Activated T-helper 17 cell treated with anti-CD3 and anti-CD28 coated beads, Interleukin-2, amount 50 U/mL, for 72 hours (primary cell): ENCODE measurements at regions not wholly inside any gene's neighbourhood (a gene's known extent, or its start where the extent isn't known, plus 50 kb on each side); places are given as distances from the start of the nearest gene placed in this dataset.

ENCODE experiments used
- ATAC-seq: fragments of 150-1000 bp; cut with Tn5 transposase; replicated peaks from 2 replicates; pipeline ENCODE4 v1.10.0; 2021; ENCODE audit warnings: mild to moderate bottlenecking, moderate library complexity
- H3K27ac Mint-ChIP-seq: one replicate; pipeline ENCODE4 v1.8.0; 2022; ENCODE audit warnings: mixed read lengths
- H3K27me3 Mint-ChIP-seq: one replicate; pipeline ENCODE4 v1.8.0; 2022; ENCODE audit warnings: mixed read lengths
- H3K36me3 Mint-ChIP-seq: one replicate; pipeline ENCODE4 v1.8.0; 2022; ENCODE audit warnings: low read depth, mild to moderate bottlenecking, mixed read lengths
- H3K4me1 Mint-ChIP-seq: one replicate; pipeline ENCODE4 v1.8.0; 2022; ENCODE audit warnings: mixed read lengths
- H3K4me3 Mint-ChIP-seq: one replicate; pipeline ENCODE4 v1.8.0; 2022; ENCODE audit warnings: mild to moderate bottlenecking, mixed read lengths
- H3K9me3 Mint-ChIP-seq: one replicate; pipeline ENCODE4 v1.8.0; 2022; ENCODE audit warnings: mixed read lengths

DNA sequence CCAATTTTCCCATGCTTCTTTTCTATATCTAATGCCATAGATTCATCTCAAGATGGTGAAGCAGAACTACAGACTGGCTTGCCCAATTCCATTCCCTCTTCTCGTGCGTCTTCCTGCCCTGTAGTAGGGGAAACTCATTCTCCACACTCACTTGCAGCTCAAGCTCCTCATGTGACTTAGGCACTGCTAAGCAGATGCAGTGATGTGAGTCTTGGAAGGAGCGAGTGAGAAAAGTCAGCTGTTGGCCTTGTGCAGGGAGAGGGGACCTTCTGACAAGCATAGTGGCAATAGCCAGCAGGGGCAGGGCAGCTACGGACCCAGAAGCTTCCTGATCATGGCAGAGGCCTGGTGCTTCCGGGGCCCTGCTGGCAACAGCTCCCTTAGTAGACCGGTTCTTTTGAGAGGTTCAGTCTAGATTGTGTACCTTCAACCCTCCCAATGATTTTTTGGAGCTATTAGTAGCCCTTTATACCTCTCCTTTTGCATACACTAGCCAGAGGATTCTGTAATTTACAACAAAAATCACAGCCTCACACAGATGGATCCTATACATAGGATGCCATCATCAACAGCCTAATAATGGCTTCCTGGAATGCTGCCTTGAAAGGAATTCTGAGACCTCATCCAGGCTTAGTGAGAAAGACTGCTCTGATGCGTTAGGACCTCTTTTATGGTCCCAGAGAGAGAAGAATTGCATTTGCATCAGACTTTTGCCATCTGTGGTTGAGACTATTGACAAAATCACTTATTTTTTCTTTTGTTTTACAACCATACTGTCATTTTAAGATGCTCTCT, 121.5 kb upstream of the RIPOR2 start:
- no peaks in the 10 kb centered on the region for H3K36me3 Mint-ChIP-seq
- no peak for ATAC-seq
- peak overlapping the region; percentile 84 for H3K4me3 Mint-ChIP-seq
- H3K4me1 Mint-ChIP-seq: peaks cover 31% of the 10 kb centered on the region
- H3K27ac Mint-ChIP-seq: peak overlapping the region; percentile 92
- H3K27me3 Mint-ChIP-seq: no peaks in the 10 kb centered on the region
- no peaks in the 10 kb centered on the region for H3K9me3 Mint-ChIP-seq

DNA sequence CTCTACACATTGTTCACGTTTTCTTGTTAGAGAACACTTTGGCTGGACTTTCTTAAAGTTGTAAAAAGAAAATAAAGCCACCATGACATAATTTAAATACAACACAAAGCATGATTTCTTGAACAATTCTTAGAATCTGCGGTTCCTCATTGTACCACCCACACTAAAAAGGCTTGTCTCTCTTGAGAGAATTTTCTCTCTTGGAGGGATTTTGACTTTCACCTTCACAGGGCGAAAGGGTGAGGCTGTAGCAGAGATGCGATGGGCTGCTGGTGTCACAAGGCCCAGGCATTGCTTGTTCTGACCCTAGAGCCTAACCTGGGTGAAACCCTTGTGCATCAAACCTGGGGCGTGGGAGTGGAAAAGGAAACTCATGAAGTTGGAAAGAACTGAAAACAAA, 122.7 kb upstream of the RIPOR2 start:
- Mint-ChIP-seq H3K36me3 (no peaks in the 10 kb centered on the region), H3K4me3 (no peak overlapping the region), H3K9me3 (no peaks in the 10 kb centered on the region), H3K4me1 (peaks cover 29% of the 10 kb centered on the region), H3K27me3 (no peaks in the 10 kb centered on the region), H3K27ac (peak overlapping the region; percentile 42)
- ATAC-seq: no peak

DNA sequence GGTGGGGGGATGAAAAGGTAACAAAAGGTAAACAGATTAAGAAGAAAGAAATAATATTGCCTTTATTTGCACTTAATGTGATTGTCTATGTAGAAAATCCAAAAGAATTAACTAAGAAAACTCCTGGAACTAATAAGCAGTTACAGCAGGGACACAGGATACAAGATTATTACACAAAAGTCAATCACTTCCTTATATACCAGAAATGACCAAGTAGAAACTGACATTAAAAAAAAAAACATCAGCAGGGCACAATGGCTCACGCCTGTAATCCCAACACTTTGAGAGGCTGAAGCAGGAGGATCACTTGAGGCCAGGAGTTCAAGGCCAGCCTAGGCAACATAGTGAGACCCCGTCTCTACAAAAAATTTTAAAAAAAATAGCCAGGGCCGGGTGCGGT, 123.2 kb upstream of the RIPOR2 start:
- no peak for ATAC-seq
- Mint-ChIP-seq H3K9me3 (no peaks in the 10 kb centered on the region), H3K27ac (peak overlapping the region; percentile 42), H3K4me3 (no peak overlapping the region), H3K36me3 (no peaks in the 10 kb centered on the region), H3K27me3 (no peaks in the 10 kb centered on the region), H3K4me1 (peaks cover 25% of the 10 kb centered on the region)

DNA sequence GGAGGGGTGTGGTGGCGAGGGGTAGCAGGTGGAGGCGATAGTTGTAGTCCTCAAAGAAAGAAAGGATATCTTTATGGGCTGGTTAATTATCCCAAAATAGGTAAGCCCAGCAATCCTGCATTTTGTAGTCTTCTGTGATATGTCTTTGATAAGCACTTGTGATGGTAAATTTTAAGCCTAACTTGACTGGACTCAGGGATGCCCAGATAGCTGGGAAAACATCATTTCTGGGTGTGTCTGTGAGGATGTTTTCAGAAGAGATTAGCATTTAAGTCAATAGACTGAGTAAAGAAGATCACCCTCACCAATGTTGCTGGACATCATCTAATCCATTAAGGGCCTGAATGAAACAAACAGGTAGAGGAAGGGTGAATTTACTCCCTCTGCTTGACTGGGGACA, 124.8 kb upstream of the RIPOR2 start:
- Mint-ChIP-seq H3K27ac (no peak overlapping the region), H3K4me1 (peaks cover 14% of the 10 kb centered on the region), H3K36me3 (no peaks in the 10 kb centered on the region), H3K9me3 (no peaks in the 10 kb centered on the region), H3K4me3 (no peak overlapping the region), H3K27me3 (no peaks in the 10 kb centered on the region)
- ATAC-seq: no peak

DNA sequence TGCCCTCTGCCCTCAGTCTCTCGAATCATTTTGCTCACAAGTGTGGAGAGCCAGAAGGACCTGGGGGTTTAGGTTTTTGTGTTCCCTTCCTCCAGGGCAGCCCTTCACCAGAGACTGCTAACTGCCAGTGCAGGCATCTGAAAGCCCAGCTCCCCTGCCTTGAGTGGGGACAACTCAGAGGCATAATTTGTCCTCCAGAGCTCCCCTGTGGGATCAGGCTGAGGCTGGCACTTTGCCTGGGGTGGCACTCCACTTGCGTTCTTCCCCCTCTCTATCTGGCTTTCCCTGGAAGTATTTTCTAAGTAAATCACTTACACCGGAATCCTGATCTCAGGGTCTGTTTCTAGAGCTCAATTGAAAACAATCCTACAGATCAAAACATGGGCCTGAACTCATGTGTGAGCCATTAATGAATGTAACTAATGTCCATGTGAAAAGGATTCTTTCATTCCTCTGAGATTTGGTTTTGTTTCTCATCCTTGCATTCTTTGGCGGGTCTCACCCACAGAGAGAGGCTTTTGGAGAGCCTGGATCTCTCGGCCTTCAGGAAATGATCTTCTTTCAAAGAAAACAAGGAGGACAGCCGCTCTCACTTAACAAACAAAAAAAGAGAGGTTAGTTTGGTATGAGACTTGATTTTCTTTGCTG, 125.7 kb upstream of the RIPOR2 start:
- no peak overlapping the region for H3K27ac Mint-ChIP-seq

DNA sequence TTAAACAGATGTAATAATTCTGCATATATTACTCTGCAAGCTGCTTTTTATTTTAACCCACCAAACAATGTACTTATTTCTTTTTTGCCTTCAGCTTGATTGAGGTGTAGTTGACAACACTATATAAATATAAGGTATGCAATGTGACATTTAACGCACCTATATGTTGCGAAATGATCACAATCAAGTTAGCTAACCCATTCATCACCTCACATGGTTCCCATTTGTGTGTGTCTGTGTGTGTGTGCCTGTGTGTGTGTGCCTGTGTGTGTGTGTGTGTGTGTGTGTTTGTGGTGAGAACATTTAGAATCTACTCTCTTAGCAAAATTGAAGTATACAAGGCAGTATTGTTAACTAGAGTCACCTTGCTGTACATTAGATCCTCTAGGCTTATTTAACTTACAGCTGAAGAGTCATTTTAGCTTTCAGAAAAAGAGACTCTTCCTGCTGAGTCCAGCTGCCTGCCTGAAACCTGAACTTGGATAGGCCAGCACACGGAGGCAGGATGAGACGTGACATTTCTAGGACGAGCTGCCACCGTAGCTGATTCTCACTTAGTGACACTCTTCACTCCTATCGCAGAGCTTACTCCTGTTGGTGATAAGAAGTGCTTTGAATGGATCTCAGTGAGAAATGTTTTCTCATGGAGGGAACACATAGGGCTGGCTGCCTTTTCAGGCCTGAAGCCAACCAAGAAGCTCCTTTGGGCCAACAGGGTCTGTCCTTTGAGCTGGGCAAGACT, 126.5 kb upstream of the RIPOR2 start:
- no peak overlapping the region for H3K4me3 Mint-ChIP-seq
- H3K27me3 Mint-ChIP-seq: no peaks in the 10 kb centered on the region
- H3K27ac Mint-ChIP-seq: no peak overlapping the region
- peaks cover 5% of the 10 kb centered on the region for H3K4me1 Mint-ChIP-seq
- no peak for ATAC-seq
- no peaks in the 10 kb centered on the region for H3K9me3 Mint-ChIP-seq
- H3K36me3 Mint-ChIP-seq: no peaks in the 10 kb centered on the region

More for the DNA sequence above, 125.7 kb upstream of the RIPOR2 start:
- H3K9me3 Mint-ChIP-seq: no peaks in the 10 kb centered on the region
- H3K4me1 Mint-ChIP-seq: peaks cover 5% of the 10 kb centered on the region
- no peaks in the 10 kb centered on the region for H3K36me3 Mint-ChIP-seq
- H3K27me3 Mint-ChIP-seq: no peaks in the 10 kb centered on the region
- H3K4me3 Mint-ChIP-seq: no peak overlapping the region
- no peak for ATAC-seq

DNA sequence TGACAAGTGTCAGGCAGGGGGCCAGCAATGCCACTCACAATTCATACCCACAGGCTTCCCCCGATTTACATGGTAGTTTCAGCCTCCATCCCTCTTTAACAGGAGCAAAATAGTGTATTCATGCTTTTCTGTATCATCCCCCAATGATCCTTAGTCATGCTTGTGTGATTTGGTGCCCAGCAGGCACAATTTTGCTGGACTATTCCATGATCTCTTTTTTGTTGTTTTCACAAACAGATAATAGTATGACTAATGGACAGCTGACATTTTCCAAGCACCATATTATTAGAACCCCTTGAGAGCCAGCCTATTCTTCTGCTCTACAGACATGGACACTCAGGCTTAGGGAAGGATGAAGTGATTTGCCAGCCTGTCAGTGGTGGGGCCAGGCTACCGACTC, 128.2 kb upstream of the RIPOR2 start:
- H3K27ac Mint-ChIP-seq: no peak overlapping the region
- no peak overlapping the region for H3K4me3 Mint-ChIP-seq
- no peak for ATAC-seq
- H3K36me3 Mint-ChIP-seq: no peaks in the 10 kb centered on the region
- H3K4me1 Mint-ChIP-seq: peaks cover 4% of the 10 kb centered on the region
- H3K9me3 Mint-ChIP-seq: no peaks in the 10 kb centered on the region
- no peaks in the 10 kb centered on the region for H3K27me3 Mint-ChIP-seq

DNA sequence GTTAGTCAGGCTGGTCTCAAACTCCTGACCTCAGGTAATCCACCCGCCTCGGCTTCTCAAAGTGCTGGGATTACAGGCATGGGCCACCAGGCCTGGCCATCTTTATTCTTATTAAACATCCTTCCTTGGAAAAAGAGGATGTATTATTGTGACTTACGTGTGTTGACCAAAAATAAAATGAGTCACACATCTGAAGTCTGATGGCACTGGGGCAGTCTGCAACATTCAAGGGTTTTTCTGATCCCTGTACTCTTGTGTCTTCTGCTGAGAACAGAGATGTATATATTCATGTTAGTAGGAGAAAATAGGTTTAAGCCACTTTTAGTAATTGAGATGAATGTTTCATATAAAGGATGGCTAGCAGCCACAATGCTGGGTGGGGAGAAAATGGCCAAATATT, 129.9 kb upstream of the RIPOR2 start:
- H3K27me3 Mint-ChIP-seq: no peaks in the 10 kb centered on the region
- H3K27ac Mint-ChIP-seq: no peak overlapping the region
- no peak for ATAC-seq
- peaks cover 5% of the 10 kb centered on the region for H3K4me1 Mint-ChIP-seq
- no peaks in the 10 kb centered on the region for H3K9me3 Mint-ChIP-seq
- H3K36me3 Mint-ChIP-seq: no peaks in the 10 kb centered on the region
- H3K4me3 Mint-ChIP-seq: no peak overlapping the region

DNA sequence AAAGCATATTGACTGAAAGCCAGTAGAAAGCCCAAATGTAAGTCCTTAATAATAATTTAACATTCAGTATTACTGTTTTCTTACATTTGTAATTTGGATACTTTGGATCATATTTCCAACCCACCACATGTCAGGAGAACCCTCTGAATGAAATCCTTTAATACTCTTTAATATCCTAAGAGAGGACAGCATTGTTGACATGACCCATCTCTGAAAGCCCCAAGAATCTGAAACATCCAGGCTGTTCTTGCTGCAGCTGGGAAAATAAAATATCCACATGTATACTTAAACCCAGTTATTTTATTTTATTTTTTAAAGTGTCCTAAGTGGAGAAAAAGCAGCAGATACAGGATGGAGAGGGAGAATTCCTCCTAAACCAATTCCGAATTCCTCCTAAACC, 130.8 kb upstream of the RIPOR2 start:
- Mint-ChIP-seq H3K27me3 (no peaks in the 10 kb centered on the region), H3K27ac (no peak overlapping the region), H3K4me3 (no peak overlapping the region), H3K36me3 (no peaks in the 10 kb centered on the region), H3K4me1 (peaks cover 9% of the 10 kb centered on the region), H3K9me3 (no peaks in the 10 kb centered on the region)
- ATAC-seq: no peak

DNA sequence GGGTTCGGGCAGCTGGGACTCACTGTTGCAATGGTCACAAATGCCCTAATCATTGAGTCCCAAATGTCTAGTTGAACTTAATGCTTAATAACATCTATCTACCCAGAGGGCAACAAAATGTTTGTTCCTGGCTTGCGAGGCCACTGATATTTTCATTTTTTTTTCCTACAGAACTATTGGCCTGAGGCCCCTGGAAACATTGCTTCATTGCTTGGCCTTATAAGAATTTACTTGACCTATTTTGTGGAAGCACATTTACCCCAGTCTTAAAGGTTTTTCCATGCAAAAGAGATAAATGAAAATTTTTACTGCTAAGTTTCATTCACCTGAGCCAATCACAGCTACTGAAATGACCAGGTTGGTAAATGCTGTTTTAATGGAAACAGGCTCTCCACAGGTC, 133.1 kb upstream of the RIPOR2 start:
- H3K27me3 Mint-ChIP-seq: no peaks in the 10 kb centered on the region
- H3K4me3 Mint-ChIP-seq: no peak overlapping the region
- H3K27ac Mint-ChIP-seq: no peak overlapping the region
- H3K9me3 Mint-ChIP-seq: no peaks in the 10 kb centered on the region
- H3K4me1 Mint-ChIP-seq: peaks cover 9% of the 10 kb centered on the region
- no peak for ATAC-seq
- no peaks in the 10 kb centered on the region for H3K36me3 Mint-ChIP-seq

DNA sequence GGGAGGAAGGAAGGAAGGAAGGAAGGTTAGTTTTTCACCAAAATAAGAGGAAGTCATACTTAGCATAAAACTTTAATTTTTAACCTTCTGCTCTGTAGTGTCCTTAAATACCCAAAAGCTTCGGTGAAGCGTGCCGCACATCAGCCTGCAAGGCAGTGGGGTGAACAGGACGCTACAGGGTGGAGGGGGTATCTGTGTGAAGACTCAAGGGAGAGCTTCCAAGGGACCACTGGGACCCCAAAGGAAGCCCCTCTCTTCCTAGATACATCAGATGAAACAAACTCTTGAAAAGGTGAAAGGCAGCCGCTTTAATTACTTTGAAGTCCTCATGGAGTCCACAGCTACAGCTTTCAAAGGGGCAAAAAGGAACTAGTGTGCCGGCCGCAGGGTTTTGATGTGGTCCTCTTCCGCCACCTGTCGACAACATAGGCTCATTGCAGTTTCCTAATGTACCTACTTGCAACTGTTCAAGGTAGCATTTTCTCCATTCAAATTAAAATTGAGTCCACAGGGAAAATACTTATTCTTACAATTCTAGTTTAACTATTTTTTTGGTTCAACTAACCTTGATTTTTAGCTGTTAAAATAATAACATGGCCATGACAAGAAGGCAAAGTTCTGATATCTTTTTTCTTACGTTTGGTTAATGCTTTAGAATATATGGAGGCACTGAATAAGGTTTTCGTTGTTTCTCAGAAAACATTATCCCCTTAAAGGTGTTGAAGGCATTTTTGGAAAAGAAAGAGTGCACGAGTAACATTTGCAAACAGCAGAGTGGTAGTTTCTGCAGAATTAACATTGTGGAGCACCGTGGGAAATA, 135.0 kb upstream of the RIPOR2 start:
- Mint-ChIP-seq H3K4me3 (peak overlapping the region; percentile 67), H3K27me3 (no peaks in the 10 kb centered on the region), H3K9me3 (no peaks in the 10 kb centered on the region), H3K27ac (peak overlapping the region; percentile 82), H3K4me1 (peaks cover 9% of the 10 kb centered on the region), H3K36me3 (no peaks in the 10 kb centered on the region)
- ATAC-seq: peak; percentile 93

DNA sequence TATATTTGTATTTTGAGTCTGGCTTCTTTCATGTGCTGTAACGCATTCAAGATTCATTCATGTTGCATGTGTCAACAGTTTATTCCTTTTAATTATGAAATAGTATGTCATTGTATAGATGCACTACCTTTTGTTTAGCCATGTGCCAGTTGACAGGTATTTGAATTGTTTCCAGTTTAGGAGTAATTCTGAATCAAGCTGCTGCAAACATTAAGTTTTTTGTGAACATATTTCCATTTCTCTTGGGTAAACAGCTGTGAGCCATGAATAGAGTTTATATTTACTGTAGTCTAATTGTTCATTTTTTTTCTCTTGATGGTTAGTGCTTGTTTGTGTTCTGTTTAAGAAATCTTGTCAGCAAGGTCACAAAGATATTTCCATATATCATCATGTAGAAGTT, 142.4 kb upstream of the RIPOR2 start:
- peaks cover 18% of the 10 kb centered on the region for H3K36me3 Mint-ChIP-seq

DNA sequence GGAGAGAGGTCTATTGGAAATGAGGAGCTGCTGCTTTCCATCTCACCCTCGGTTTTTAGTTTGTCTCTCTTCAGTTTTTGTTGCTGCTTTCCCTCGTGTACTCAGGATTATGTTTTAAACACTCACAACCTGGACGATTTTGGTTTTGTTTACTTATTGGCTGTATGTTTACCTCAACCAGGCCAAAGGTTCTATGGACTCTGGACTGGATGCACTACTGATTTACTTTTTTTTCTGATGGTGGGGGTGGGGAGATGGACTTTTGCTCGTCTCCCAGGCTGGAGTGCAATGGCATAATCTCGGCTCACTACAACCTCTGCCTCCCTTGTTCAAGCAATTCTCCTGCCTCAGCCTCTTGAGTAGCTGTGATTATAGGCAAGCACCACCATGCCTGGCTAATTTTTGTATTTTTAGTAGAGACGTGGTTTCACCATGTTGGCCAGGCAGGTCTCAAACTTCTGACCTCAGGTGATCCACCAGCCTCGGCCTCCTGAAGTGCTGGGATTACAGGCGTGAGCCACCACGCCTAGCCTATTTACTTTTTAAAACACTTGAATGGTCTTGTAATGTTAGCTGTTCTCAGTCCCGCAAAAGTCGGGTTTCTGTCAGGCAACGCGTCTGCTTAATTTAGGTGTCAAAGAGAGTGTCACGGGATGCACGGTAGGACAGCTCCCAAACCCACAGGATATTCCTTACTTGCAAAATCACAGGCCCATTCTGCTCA, 148.2 kb upstream of the RIPOR2 start:
- no peaks in the 10 kb centered on the region for H3K27me3 Mint-ChIP-seq
- peaks cover 11% of the 10 kb centered on the region for H3K4me1 Mint-ChIP-seq
- no peak for ATAC-seq
- H3K9me3 Mint-ChIP-seq: no peaks in the 10 kb centered on the region
- H3K4me3 Mint-ChIP-seq: no peak overlapping the region
- H3K27ac Mint-ChIP-seq: no peak overlapping the region
- peaks cover 18% of the 10 kb centered on the region for H3K36me3 Mint-ChIP-seq

More for the DNA sequence above, 142.4 kb upstream of the RIPOR2 start:
- Mint-ChIP-seq H3K27ac (no peak overlapping the region), H3K27me3 (no peaks in the 10 kb centered on the region), H3K4me3 (no peak overlapping the region), H3K4me1 (peaks cover 16% of the 10 kb centered on the region), H3K9me3 (no peaks in the 10 kb centered on the region)
- ATAC-seq: no peak

DNA sequence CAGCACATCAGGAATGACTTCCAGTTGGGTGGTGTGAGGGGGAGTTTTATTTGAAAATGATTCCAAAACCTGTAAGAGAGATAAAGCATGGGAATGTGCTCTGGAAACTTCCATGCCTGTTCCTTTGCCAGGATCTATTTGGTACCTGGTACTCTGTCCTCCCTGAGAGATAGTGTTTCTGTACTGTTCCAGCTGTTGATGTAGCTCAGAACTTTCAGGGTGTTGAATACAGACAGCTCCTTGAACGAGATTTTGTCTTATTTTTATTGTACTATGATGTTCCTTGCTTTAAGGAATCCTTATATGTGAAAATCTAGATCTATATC, 148.7 kb upstream of the RIPOR2 start:
- no peak for ATAC-seq
- Mint-ChIP-seq H3K27me3 (no peaks in the 10 kb centered on the region), H3K27ac (no peak overlapping the region), H3K36me3 (peaks cover 15% of the 10 kb centered on the region), H3K4me1 (peaks cover 16% of the 10 kb centered on the region), H3K4me3 (no peak overlapping the region), H3K9me3 (no peaks in the 10 kb centered on the region)
